Stimulated activated naive CD8-positive, alpha-beta T cell treated with anti-CD3 and anti-CD28 coated beads, Interleukin-15, amount 100 ng/mL, for 72 hours (primary cell): ENCODE measurements at regions not wholly inside any gene's neighbourhood (a gene's known extent, or its start where the extent isn't known, plus 50 kb on each side); places are given as distances from the start of the nearest gene placed in this dataset.
"Not testable (repeated sequence)": the region's sequence is repeated elsewhere in the genome, so short reads cannot be mapped to it uniquely, and the experiment has no call there.

ENCODE experiments used
- ATAC-seq: fragments of 150-1000 bp; cut with Tn5 transposase; 2 replicates; pipeline ENCODE4 v1.10.0; 2021; ENCODE audit warnings: mild to moderate bottlenecking, moderate library complexity
- DNase-seq, 2 donors: peaks; one replicate each; pipeline ENCODE4 v3.0.0; 2021 to 2022
- H3K27ac Mint-ChIP-seq, 2 donors: one replicate each; pipeline ENCODE4 v1.8.0; 2022; ENCODE audit warnings: mild to moderate bottlenecking in 2 of 2, mixed read lengths in 2 of 2, moderate library complexity in 2 of 2
- H3K27me3 Mint-ChIP-seq: one replicate; pipeline ENCODE4 v1.8.0; 2022; ENCODE audit warnings: mixed read lengths
- H3K4me1 Mint-ChIP-seq: one replicate; pipeline ENCODE4 v1.8.0; 2022; ENCODE audit warnings: mild to moderate bottlenecking, mixed read lengths
- H3K4me3 Mint-ChIP-seq, 2 donors: one replicate each; pipeline ENCODE4 v1.8.0; 2022; ENCODE audit warnings: mild to moderate bottlenecking in 2 of 2, mixed read lengths in 2 of 2, moderate library complexity in 1 of 2
- H3K9me3 Mint-ChIP-seq, 2 donors: one replicate each; pipeline ENCODE4 v1.8.0; 2022; ENCODE audit warnings: mixed read lengths in 2 of 2

DNA sequence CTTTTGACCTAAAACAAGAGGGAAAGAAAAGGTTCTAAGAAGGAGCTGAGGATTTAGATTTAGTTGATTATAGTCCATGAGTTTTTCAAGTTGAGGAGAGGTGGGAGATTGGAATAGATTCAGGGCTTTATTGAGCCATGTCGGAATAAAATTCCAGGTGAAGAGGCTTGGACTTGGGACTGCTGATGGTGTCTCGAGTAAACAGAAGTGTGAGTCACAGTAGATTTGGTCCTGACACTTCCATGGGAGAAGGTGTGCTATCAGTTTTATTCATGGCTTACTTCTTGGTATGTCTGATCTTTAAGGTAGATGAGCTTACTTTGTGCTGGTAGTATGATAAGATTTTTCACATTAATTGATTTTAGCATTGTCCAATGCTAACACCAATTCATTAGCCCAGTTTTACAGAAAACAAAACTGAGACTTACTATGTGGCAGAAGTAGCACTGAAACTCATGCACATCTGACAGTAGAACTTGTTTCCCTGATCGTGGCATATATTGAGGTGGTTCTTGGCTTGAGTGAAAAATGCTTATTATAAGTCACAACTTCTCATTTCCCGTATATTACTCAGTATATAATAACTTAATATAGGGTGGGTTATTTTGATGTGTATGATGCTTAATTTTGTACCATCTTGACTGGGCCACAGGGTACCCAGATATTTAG is 172.4 kb upstream of the IGF1 start:
- no peak for ATAC-seq
- peaks cover 0 to 3% of the 10 kb centered on the region in 2 donors for H3K9me3 Mint-ChIP-seq
- no peak overlapping the region for H3K4me3 Mint-ChIP-seq
- no peaks in the 10 kb centered on the region for H3K27me3 Mint-ChIP-seq
- H3K4me1 Mint-ChIP-seq: no peaks in the 10 kb centered on the region
- H3K27ac Mint-ChIP-seq: no peak overlapping the region
- no peak for DNase-seq

DNA sequence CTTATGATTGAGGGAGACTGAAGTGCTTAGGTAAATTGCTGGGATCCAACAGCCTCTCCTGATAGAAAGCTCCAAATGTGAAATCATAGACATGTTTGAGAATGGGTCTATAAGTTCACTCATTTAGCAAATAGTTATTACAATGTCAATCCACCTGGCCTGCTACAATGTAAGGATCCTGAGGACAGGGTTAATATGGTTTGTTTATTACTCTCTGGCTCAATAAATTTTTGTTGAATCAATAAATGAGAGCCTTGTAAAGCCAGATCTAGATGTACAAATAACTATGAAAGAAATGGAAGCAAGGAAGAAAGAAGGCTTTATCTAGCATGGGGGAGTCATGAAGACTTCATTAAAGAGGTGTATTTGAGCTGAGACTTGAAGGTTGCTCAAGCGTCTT is 165.6 kb upstream of the IGF1 start:
- no peak for DNase-seq
- Mint-ChIP-seq H3K27me3 (no peaks in the 10 kb centered on the region), H3K9me3 (peaks cover 0 to 8% of the 10 kb centered on the region in 2 donors), H3K4me3 (no peak overlapping the region), H3K27ac (no peak overlapping the region), H3K4me1 (no peaks in the 10 kb centered on the region)
- ATAC-seq: no peak

DNA sequence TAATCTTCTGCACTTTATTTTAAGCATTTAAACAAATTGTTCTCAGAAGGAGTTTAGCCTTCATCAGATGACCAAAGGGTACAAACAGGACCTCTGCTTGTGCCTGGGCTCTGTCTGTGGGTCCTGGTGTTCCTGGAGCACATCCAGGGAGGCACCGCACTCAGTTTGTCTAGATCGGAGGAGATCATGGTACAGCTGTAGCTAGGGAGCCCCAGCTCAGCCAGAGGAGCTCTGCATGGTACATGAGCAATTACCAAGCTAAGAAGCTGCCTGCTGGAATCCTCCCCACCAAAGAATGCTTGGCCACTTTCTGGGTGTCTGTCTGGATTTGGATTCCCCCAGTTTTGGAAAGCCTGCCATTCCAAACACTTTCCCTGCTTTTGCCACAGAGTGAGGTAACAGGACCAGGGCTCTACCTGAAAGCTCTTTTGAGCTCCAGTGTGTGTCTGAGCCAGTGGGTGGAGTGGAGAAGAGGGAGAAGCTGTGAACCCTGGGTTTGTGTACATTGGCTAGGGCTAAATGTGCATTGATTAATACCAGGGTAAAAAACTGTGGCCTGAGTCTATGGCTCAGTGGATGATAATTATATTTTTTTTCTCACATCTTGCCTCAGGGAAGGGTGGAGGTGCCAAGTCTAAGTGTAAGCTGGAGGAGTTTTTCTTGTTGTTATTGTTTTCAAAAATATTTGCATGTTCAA is 163.7 kb upstream of the IGF1 start:
- ATAC-seq: no peak
- H3K4me3 Mint-ChIP-seq: no peak overlapping the region
- no peak overlapping the region for H3K27ac Mint-ChIP-seq
- DNase-seq: no peak
- peaks cover 0 to 14% of the 10 kb centered on the region in 2 donors for H3K9me3 Mint-ChIP-seq
- H3K4me1 Mint-ChIP-seq: no peaks in the 10 kb centered on the region
- no peaks in the 10 kb centered on the region for H3K27me3 Mint-ChIP-seq

DNA sequence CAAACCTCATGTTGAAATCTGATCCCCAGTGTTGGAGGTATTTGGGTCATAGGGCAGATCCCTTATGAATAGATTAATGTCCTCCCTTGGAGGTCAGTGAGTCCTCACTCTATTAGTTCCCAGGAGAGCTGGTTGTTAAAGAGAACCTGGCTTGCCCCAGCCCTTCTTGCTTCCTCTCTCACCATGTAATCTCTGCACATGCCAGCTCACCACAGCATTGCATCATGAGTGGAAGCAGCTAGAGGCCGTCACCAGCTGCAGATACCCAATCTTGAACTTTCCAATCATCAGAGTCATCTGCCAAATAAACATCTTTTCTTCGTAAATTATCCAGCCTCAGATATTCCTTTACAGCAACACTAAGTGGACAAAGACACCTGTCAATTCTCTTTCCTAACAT is 161.8 kb upstream of the IGF1 start:
- Mint-ChIP-seq H3K27me3 (no peaks in the 10 kb centered on the region), H3K4me1 (no peaks in the 10 kb centered on the region), H3K27ac (no peak overlapping the region), H3K9me3 (peaks cover 0 to 14% of the 10 kb centered on the region in 2 donors), H3K4me3 (no peak overlapping the region)
- ATAC-seq: peak; percentile 18
- DNase-seq: no peak

DNA sequence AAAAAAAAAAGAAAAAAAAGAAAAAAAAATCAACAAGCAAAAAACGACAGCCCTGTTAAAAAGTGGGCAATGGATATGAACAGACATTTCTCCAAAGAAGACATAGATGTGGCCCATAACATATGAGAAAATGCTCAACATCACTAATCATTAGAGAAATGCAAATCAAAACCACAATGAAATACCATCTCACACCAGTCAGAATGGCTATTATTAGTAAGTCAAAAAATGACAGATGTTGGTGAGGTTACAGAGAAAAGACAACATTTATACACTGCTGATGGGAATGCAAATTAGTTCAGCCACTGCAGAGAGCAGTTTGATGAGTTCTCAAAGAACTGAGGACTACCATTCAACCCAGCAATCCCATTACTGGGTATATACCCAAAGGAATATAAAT is 160.3 kb upstream of the IGF1 start:
- H3K4me1 Mint-ChIP-seq, H3K27ac Mint-ChIP-seq, H3K27me3 Mint-ChIP-seq, ATAC-seq, H3K4me3 Mint-ChIP-seq, DNase-seq, H3K9me3 Mint-ChIP-seq: not testable (repeated sequence)

DNA sequence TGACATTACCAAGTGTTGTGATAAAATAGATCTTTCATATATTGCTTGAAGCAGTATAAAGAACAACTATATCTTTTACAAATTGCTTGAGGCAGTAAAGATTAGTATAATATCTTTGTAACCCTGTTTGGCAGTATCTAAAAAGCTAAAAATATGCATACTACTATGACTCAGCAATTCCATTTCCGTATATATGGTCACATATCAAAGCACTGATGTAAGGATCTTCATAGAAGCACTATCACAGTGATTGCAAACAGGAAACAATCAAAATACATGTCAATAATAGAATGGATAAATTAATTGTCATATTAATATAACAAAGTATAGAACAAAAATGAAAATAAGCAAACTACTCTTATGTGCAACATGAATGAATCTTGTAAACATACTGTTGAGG is 158.4 kb upstream of the IGF1 start:
- H3K27me3 Mint-ChIP-seq: no peaks in the 10 kb centered on the region
- H3K4me1 Mint-ChIP-seq: no peaks in the 10 kb centered on the region
- ATAC-seq (no peak), DNase-seq (no peak)
- no peak overlapping the region for H3K4me3 Mint-ChIP-seq
- peaks cover 0 to 6% of the 10 kb centered on the region in 2 donors for H3K9me3 Mint-ChIP-seq
- H3K27ac Mint-ChIP-seq: no peak overlapping the region

DNA sequence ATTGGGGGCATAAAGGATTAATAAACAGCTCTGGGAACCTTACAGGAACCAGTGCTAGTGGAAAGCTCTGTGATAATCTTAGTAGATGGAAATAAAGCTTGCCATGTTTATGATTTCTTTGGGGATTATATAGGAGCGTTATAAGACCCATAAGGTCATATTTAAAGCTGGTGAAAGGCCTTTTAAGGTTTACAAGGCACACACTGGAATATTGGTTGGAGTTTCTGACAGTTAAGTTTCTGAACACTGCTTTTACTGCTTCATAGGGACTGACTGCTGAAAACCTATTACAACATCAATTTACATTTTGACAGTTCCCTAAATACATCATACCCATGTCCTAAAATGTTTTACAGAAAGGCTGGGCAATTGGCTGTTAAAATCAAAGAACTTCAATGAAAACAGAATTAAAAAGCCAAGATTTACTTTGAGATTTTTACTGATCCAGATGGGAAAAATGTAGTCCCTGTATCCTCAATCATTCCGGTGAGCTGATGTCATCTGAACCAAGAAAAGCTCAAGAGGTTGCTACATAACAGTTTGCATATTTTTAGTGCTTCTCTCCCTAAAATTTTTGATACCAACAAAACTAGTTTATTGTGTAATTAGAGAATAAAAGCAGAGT is 153.7 kb upstream of the IGF1 start:
- Mint-ChIP-seq H3K27ac (no peak overlapping the region), H3K4me3 (no peak overlapping the region), H3K4me1 (no peaks in the 10 kb centered on the region), H3K27me3 (no peaks in the 10 kb centered on the region), H3K9me3 (no peaks in the 10 kb centered on the region)
- ATAC-seq (no peak), DNase-seq (no peak)

DNA sequence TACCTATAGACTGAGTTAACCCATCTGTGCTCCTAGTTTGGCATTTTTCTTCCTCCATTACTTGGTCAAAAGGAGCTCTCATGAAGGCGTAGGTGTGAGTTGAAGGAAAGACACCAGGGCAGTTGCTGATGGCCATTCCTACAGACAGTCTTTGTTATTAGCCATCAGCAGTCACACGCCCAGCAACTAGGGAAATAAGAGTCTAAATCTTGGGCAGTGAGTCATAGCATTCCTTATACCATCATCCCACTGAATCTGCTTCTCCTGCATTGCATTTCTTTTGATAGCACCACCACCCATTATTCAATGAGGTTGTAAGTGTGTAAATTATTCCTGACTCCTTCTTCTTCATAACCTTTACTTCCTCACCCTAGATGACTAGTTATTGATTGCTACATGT is 150.9 kb upstream of the IGF1 start:
- Mint-ChIP-seq H3K4me1 (no peaks in the 10 kb centered on the region), H3K27me3 (no peaks in the 10 kb centered on the region), H3K27ac (no peak overlapping the region), H3K4me3 (no peak overlapping the region), H3K9me3 (peaks cover 14 to 15% of the 10 kb centered on the region in 2 donors)
- ATAC-seq (no peak), DNase-seq (no peak)

DNA sequence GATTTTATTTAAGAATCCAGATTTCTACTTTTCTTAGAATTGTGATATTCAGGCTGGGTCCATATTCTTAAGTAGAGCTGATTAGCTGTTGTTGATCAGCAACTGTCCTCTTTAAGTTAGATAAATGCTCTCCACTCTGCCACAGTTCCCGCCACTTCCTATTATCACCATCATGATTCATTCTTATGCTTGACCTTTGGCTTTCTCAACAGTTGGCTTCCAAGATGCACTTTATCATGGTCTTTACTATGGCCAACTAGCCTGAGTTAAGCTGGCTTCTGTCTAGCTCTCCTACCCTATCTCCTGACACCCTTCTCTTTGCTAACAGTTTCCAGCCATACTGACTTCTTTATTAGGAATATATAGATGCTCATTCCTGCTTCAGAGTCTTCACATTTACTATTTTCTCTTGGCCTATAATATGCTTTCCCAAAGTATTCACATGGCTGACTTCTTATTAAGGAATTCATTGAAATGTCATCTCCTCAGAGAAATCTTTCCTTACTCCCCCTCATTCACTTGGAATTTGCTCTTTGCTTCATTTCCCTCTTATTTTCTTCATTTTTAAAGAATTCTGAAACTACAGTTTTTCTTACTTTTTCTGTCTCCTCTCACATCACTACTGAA is 149.0 kb upstream of the IGF1 start:
- DNase-seq (no peak), ATAC-seq (no peak)
- Mint-ChIP-seq H3K9me3 (peaks cover 14 to 20% of the 10 kb centered on the region in 2 donors), H3K27ac (no peak overlapping the region), H3K4me1 (no peaks in the 10 kb centered on the region), H3K27me3 (no peaks in the 10 kb centered on the region), H3K4me3 (no peak overlapping the region)

DNA sequence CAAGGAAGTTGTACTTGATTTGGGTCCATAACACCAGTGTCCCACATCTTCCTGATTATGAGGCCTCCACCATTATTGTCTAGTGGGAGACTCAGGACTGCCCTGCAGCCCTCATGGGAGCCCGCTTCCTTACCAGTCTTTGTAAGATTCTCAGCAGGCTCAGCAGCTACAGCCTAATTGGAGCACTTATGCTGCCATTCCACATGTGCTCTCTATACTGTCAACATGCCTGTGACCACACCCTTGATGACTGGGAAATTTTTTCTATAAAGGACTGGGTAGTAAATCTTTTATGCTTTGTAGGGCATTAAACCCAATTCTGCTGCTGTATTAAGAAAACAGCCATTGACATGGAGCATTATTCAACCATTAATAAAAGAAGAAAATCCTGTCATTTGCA is 145.5 kb upstream of the IGF1 start:
- H3K27ac Mint-ChIP-seq: no peak overlapping the region
- H3K4me3 Mint-ChIP-seq: no peak overlapping the region
- DNase-seq: no peak

DNA sequence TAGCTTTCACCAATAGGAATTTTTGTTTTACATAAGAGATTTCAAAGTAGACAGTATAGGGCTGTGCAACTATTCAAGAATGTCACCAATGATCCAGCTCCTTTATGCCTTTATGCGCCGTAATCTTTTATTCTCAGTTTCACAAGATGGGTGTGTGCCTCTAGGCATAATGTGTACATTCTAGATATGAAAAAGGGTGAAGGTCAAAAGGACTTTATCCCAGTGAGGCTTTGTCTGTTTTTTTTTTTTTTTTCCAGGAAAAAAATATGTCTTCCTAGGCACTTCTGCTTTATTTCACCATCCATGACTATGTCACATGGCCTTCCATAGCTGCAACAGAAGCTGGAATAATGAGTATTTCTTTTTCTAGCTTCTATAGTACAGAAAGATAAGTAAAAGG is 142.3 kb upstream of the IGF1 start:
- DNase-seq (no peak), ATAC-seq (no peak)
- Mint-ChIP-seq H3K4me3 (no peak overlapping the region), H3K9me3 (peaks cover 9 to 12% of the 10 kb centered on the region in 2 donors), H3K27me3 (no peaks in the 10 kb centered on the region), H3K27ac (no peak overlapping the region), H3K4me1 (no peaks in the 10 kb centered on the region)

More for the DNA sequence above, 145.5 kb upstream of the IGF1 start:
- no peak for ATAC-seq
- peaks cover 18 to 20% of the 10 kb centered on the region in 2 donors for H3K9me3 Mint-ChIP-seq
- H3K27me3 Mint-ChIP-seq: no peaks in the 10 kb centered on the region
- H3K4me1 Mint-ChIP-seq: no peaks in the 10 kb centered on the region

DNA sequence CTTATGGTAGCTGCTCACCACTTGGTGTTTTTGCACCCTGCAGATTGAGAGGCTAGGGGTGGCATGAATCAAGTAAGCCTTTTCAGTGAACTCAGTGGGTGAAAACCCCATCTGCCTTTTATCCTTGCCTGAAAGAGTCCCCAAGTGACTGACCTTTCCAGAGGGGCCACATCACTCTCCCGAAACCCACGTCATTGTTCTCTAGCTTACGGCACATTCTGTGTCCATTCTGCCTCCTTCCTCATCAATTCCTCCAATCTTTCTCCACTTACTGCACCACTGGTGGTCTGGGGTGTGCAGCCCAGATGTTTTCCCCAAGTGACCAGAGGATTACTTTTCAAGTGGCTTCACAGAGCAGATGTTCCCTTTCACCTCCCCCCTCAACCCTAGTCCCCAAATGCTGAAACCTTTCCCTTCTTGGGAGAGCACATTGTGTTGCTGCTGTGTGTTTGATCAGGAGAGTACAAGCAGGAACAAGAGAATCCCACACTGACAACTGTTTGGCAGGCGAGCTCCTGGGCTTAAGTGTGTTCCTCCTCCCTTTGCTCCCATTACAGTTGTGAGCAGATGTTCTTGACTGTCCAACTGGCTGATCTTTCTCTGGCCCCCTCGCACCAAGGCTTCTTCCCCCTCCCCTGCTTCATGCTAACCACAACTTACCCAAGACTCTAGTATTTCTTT is 138.0 kb upstream of the IGF1 start:
- no peak for DNase-seq
- ATAC-seq: no peak
- Mint-ChIP-seq H3K4me3 (no peak overlapping the region), H3K27me3 (no peaks in the 10 kb centered on the region), H3K4me1 (no peaks in the 10 kb centered on the region), H3K9me3 (peaks cover 0 to under 1% of the 10 kb centered on the region in 2 donors), H3K27ac (no peak overlapping the region)

DNA sequence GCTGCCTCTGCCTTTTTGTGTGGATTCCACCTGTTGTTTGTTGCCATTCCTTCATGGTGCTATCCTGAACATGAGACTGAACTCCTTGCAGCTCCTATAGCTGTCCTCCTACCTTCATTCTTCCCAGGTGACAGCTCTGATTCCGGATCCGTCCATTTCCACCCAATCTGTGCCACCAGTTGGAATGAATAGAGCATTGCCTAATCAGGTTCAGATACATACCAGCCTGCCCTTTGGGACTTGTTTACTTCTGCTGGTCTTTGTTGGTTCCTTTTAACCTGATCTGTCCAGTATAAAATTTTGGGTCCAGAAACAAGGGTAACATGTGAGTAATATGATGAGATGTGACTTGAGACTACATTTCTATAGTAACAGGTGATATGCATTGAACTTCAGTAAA is 136.3 kb upstream of the IGF1 start:
- Mint-ChIP-seq H3K27me3 (no peaks in the 10 kb centered on the region), H3K4me1 (no peaks in the 10 kb centered on the region), H3K27ac (no peak overlapping the region), H3K4me3 (no peak overlapping the region), H3K9me3 (no peaks in the 10 kb centered on the region)
- DNase-seq (no peak), ATAC-seq (no peak)

DNA sequence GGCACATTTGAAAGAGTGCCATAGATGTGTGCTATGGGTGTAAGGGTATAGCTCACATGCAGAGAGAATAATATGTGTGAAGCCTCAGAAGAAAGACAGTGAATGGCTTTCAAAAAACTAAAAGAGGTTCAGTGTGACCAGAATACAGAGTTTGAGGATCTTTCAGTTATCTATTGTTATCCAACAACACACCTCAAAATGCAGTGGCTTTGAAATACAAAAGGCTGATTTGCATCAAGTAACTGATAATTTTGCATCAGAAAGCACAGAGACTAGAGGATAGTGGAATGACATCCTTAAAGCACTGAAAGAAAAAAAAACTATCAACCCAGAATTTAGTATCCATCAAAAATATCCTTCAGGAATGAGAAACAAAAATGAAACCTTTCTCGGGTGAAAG is 131.6 kb upstream of the IGF1 start:
- no peak for DNase-seq
- peaks cover 8% of the 10 kb centered on the region in 2 donors for H3K9me3 Mint-ChIP-seq
- ATAC-seq: no peak
- H3K27me3 Mint-ChIP-seq: no peaks in the 10 kb centered on the region
- no peak overlapping the region for H3K4me3 Mint-ChIP-seq
- no peak overlapping the region for H3K27ac Mint-ChIP-seq
- H3K4me1 Mint-ChIP-seq: no peaks in the 10 kb centered on the region

DNA sequence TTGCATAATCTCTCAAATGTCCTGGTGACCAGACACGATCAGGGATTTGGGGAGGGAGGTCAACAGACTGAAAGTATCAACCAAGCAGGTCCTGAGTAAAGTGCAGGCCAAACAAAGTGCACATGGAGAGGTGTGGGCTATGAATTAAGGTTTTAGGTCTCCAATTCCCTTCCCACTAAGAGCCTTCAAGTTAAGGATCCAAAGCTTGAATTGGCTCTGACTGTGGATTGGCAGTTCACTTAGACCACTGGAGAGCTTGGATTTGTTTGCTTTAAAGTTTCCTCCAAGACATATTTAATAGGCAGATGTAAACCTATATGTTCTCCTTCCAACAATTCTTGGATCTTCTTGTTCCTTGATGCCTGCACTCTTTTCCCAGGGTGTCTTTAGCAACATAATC is 129.6 kb upstream of the IGF1 start:
- H3K9me3 Mint-ChIP-seq: peaks cover 11% of the 10 kb centered on the region in 2 donors
- no peaks in the 10 kb centered on the region for H3K27me3 Mint-ChIP-seq
- no peak for ATAC-seq
- no peak for DNase-seq
- no peaks in the 10 kb centered on the region for H3K4me1 Mint-ChIP-seq
- H3K27ac Mint-ChIP-seq: no peak overlapping the region
- H3K4me3 Mint-ChIP-seq: no peak overlapping the region
